Bone marrow (tissue), 2 donors: ENCODE measurements at regions not wholly inside any gene's neighbourhood (a gene's known extent, or its start where the extent isn't known, plus 50 kb on each side); places are given as distances from the start of the nearest gene placed in this dataset.

Source experiments
- DNase-seq, 2 donors: peaks; one replicate each; lab custom pipeline; 2025; lab: John Stamatoyannopoulos, UW

GRCh38 chr21:31409831-31410487, 65.9 kb upstream of the TIAM1 start:
- no peak for DNase-seq

DNA sequence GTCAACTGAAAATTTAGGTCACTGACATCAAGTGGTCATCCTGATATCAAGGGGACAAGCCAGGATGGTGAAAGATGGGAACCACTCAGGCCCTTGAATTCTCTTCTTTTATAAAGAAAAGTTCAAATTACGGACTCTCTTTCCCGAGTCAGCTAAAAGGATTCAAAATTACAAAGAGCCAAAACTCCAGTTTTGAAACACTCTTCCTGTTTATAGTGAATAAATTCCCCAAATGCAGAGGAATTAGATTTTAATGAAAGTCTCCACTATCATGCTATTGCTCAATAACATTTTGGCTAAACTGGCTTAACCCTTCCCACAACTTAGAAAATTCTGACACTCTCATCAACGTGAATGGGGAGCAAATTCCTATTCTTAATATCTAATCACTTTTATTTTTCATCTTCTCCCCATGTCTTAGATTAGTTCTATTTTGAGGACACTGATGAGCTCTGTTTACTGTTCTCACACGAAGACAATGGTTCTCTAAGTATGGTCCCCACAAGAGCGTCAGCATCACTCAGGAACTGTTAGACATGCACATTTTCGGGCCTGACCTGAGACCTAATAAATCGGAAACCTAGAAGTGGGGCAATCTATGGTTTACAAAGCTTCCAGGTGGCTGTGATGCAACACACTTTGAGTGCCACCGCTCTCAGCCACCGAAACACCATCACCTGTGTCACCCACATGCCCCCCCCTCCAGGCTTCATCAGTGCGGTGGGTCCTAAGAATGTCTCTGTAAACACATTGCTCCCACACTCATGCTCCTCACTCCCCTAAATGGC, 64.4 kb upstream of the TIAM1 start:
- DNase-seq = no peak

DNA sequence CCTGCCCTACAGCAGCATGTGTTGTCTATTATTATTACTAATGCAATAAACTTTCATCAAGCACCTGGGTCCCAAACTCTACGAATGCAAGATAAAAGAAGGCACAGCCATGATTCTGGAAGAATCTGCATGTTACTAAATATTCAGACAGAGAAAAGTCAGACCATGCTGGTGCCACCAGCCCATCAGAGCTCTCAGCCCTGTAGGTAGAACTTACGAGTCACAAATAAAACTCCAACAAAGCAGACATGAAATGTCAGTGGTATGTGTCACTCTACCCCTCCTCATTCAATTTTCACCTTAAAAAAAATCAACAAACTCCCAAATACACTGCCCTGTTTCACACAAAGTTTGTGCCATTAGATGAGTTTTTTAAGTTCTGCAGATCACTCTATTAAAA, 62.4 kb upstream of the TIAM1 start:
- no peak for DNase-seq

GRCh38 chr21:31405604-31406003, 61.5 kb upstream of the TIAM1 start:
- no peak for DNase-seq

DNA sequence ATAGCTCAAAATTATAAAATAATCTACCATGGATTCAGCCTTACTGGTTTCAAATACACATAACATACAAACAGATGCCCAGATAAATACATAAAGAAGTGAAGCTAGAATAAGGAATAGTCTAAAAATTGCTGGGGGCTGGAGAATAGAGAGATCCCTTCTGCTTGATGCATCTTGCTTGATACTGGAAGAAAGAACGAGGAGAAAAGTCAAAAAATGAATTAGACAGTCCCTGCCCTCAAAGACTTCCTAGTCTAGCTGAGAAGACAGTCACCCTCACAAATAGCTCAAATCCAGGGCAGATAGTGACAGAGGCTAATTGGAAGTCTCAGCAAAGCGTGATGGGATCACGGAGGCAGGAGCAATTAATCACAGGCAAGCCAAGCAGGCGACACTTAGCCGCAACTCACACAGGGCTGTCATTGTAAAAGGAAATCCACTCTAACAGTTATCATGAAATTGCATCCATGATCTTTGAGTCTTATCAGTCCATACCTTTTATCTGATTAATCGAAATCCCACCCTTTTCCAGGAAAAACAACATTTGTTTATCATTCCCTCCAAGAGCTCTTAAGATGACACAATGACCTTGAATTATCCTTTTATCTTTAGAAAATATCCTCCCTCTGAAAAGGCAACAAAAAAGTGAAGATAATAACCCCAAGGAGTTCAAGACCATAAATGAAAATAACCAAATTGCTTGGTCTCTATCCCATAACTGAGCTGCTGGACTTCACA, 59.7 kb upstream of the TIAM1 start:
- no peak for DNase-seq

GRCh38 chr21:31399591-31399990, 55.5 kb upstream of the TIAM1 start:
- no peak for DNase-seq

- no peak for DNase-seq
These were observed 54.5 kb upstream of the TIAM1 start for GRCh38 chr21:31398574-31398973.

GRCh38 chr21:31397939-31398338, 53.9 kb upstream of the TIAM1 start:
- DNase-seq = no peak

- DNase-seq = no peak
These were observed 53.5 kb upstream of the TIAM1 start for GRCh38 chr21:31397515-31397926.

DNA sequence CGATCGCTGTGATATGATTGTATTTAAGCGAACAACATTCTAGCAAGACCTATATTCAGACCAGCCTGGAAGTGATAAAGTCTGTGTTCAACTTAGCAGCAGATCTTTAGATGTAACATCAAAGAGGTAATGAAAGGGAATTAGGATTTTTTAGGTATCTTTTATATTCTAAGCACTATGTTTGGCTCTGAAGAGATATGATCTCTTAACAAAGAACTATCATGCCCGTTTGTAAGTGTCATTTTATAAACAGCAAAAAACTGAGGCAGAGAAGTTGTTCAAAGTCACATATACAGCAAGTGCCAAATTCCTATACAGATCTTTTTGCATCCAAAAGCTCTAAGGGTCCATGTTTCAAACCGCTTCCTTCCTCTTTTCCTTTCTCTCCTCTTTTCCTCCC, 53.0 kb upstream of the TIAM1 start:
- no peak for DNase-seq

DNA sequence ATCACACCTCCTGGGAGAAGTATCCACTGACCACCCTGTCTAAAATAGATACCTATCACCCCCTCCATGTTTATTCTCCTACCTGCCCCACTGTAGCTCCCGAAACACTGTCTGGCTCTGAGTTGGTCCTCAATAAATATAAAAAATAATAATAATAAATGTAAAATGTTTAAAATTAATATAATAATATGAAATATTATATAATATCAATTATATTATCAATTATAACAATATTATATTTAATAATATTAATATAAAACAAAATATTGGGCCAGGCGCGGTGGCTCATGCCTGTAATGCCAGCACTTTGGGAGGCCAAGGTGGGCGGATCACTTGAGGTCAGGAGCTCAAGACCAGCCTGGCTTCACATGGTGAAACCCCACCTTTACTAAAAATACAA, 52.3 kb upstream of the TIAM1 start:
- no peak for DNase-seq

DNA sequence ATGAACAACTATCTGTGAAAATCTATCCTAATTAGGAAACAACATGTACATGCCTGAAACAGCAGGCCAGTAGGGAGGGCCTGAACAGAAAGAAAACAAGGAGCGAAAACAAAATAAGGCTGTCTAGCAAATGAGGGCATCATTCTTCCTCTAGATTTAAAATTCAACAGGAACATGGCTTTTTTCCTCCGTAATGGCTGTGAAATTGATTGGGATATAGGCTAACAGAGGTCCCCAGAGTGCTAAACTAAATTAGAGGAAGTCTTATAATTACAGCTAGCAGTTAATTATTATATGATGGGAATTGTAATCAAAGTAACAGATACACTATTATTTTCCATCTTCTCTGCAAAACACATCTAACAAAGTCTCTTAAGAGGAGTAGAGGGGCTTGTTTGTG, 51.7 kb upstream of the TIAM1 start:
- DNase-seq = no peak

DNA sequence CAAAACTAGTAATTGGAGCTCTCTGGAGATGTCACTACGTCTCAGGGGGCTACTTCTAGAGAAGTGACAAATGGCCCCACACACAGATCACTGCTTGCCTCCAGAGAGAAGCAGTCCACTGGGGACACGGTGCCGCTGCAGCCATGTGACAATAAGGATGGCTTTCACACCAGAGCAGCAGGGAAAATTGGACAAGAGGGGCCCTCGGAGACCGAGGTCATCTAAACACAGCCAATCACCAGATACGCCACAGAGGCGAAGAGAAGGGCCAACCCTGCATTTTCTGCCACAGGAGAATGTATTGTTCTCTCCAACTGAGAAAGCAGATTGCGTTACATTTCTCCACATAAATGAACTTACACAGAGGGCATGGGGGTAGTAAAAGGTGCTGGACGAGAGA, 51.2 kb upstream of the TIAM1 start:
- DNase-seq = no peak

GRCh38 chr21:31394309-31394708, 50.2 kb upstream of the TIAM1 start:
- DNase-seq = no peak
